ENCODE measurements at regions not wholly inside any gene's neighbourhood (a gene's known extent, or its start where the extent isn't known, plus 50 kb on each side); places are given as distances from the start of the nearest gene placed in this dataset.
A peak's percentile ranks its signal among the peaks of the same experiment; 100 is the strongest.

- peak; percentile 31; the same call in 1 of the 2 replicates for TF ChIP-seq MGA (IDR thresholded peaks at IDR 0.05)
- TF ChIP-seq RAD21 (CRISPR knock-in tag; conservative IDR thresholded peaks at IDR 0.05 in 1 of 2, IDR thresholded peaks at IDR 0.05 in 1 of 2) = peak in 1 of 2 experiments; percentile 44; a peak in 2 of 4 replicates
- TF ChIP-seq L3MBTL2 (IDR thresholded peaks at IDR 0.05) = peak; percentile 61
- TF ChIP-seq, protein P1, sequence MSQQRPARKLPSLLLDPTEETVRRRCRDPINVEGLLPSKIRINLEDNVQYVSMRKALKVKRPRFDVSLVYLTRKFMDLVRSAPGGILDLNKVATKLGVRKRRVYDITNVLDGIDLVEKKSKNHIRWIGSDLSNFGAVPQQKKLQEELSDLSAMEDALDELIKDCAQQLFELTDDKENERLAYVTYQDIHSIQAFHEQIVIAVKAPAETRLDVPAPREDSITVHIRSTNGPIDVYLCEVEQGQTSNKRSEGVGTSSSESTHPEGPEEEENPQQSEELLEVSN (IDR thresholded peaks at IDR 0.05; ENCODE audit: borderline replicate concordance in 1 of 2, extremely low read depth in 1 of 2, insufficient read depth in 1 of 2, insufficient read length in 1 of 2, low read depth in 1 of 2, low read length in 1 of 2, poor library complexity in 1 of 2, severe bottlenecking in 1 of 2) = peak in 1 of 2 experiments; percentile 14
- no peak for TF ChIP-seq GABPB2 (CRISPR knock-in tag; conservative IDR thresholded peaks at IDR 0.05)
- TF ChIP-seq GABPA (tag; conservative IDR thresholded peaks at IDR 0.05; ENCODE audit: low read depth) = no peak
- TF ChIP-seq NRF1 (conservative IDR thresholded peaks at IDR 0.05 in 1 of 2, IDR thresholded peaks at IDR 0.05 in 1 of 2) = 0 out of 4 replicates have a peak, but pooled peaks of 1 of the 2 experiments have one; percentile 23
- TF ChIP-seq CBX8 (IDR thresholded peaks at IDR 0.05; ENCODE audit: borderline replicate concordance, extremely low read depth, low read depth, low read length, poor library complexity, severe bottlenecking) = no peak
- TF ChIP-seq NFYB (IDR thresholded peaks at IDR 0.05; ENCODE audit: extremely low read depth, insufficient read length) = peak; percentile 51
- TF ChIP-seq FOS (IDR thresholded peaks at IDR 0.05; ENCODE audit: extremely low read depth, insufficient read length) = peak; percentile 28
- no peak for TF ChIP-seq STAT5B (CRISPR knock-in tag; IDR thresholded peaks at IDR 0.05)
- TF ChIP-seq EHMT2 (IDR thresholded peaks at IDR 0.05) = 0 out of 2 replicates have a peak, but pooled peaks have one; percentile 30
- TF ChIP-seq, protein P2, sequence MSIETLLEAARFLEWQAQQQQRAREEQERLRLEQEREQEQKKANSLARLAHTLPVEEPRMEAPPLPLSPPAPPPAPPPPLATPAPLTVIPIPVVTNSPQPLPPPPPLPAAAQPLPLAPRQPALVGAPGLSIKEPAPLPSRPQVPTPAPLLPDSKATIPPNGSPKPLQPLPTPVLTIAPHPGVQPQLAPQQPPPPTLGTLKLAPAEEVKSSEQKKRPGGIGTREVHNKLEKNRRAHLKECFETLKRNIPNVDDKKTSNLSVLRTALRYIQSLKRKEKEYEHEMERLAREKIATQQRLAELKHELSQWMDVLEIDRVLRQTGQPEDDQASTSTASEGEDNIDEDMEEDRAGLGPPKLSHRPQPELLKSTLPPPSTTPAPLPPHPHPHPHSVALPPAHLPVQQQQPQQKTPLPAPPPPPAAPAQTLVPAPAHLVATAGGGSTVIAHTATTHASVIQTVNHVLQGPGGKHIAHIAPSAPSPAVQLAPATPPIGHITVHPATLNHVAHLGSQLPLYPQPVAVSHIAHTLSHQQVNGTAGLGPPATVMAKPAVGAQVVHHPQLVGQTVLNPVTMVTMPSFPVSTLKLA (conservative IDR thresholded peaks at IDR 0.05) = 0 out of 4 replicates have a peak, but pooled peaks of 1 of the 2 experiments have one; percentile 30
These were observed 259.0 kb downstream of the NDUFS4 start (continued) for GRCh38 chr5:53819482-53819881.

Data from K562 (cell line).